ENCODE measurements at regions not wholly inside any gene's neighbourhood (a gene's known extent, or its start where the extent isn't known, plus 50 kb on each side); places are given as distances from the start of the nearest gene placed in this dataset.

DNA sequence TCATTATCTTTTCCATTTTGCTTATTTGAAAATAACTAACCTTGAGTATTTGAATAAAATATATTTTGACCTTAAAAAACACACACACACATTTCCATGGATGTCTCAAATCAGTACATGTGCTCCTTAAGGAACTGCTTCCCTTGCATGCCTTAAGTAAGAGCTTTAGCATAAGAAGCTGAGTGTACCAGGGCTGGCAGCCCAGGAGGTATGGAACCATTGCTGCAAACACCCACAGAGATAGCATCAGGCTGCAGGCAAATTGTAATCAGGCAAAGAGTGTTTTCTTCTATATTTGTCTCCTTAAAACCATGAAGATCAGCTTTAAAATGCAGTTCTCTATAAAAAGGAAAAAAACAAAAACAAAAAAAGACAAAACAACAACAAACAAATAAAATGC lies 160.6 kb downstream of the PLK2 start:
- TF ChIP-seq, protein P1, sequence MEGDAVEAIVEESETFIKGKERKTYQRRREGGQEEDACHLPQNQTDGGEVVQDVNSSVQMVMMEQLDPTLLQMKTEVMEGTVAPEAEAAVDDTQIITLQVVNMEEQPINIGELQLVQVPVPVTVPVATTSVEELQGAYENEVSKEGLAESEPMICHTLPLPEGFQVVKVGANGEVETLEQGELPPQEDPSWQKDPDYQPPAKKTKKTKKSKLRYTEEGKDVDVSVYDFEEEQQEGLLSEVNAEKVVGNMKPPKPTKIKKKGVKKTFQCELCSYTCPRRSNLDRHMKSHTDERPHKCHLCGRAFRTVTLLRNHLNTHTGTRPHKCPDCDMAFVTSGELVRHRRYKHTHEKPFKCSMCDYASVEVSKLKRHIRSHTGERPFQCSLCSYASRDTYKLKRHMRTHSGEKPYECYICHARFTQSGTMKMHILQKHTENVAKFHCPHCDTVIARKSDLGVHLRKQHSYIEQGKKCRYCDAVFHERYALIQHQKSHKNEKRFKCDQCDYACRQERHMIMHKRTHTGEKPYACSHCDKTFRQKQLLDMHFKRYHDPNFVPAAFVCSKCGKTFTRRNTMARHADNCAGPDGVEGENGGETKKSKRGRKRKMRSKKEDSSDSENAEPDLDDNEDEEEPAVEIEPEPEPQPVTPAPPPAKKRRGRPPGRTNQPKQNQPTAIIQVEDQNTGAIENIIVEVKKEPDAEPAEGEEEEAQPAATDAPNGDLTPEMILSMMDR (IDR thresholded peaks at IDR 0.05; ENCODE audit: low read length): no peak
- TF ChIP-seq EZH2 (IDR thresholded peaks at IDR 0.05; ENCODE audit: borderline replicate concordance, low read length): no peak
